ENCODE measurements at regions not wholly inside any gene's neighbourhood (a gene's known extent, or its start where the extent isn't known, plus 50 kb on each side); places are given as distances from the start of the nearest gene placed in this dataset.

GRCh38 chr14:61154641-61155040 is 126.5 kb downstream of the TMEM30B start:
- no peak overlapping the region for H3K4me3 ChIP-seq
- no peaks in the 10 kb centered on the region for H3K27me3 ChIP-seq
- no peak for TF ChIP-seq CTCF (IDR thresholded peaks at IDR 0.05)
- DNase-seq: no peak
- no peaks in the 10 kb centered on the region for H3K36me3 ChIP-seq
- no peaks in the 10 kb centered on the region for H3K9me3 ChIP-seq
- no peaks in the 10 kb centered on the region for H3K4me1 ChIP-seq
- H3K27ac ChIP-seq: no peak overlapping the region

- H3K4me3 ChIP-seq: no peak overlapping the region
- H3K4me1 ChIP-seq: no peaks in the 10 kb centered on the region
- no peaks in the 10 kb centered on the region for H3K27me3 ChIP-seq
- no peak overlapping the region for H3K27ac ChIP-seq
- TF ChIP-seq CTCF (IDR thresholded peaks at IDR 0.05) (no peak), POLR2A (IDR thresholded peaks at IDR 0.05) (no peak)
- no peak for DNase-seq
- H3K9me3 ChIP-seq: no peaks in the 10 kb centered on the region
- H3K36me3 ChIP-seq: no peaks in the 10 kb centered on the region
Observed at GRCh38 chr14:61153914-61154545, 127.1 kb downstream of the TMEM30B start.

DNA sequence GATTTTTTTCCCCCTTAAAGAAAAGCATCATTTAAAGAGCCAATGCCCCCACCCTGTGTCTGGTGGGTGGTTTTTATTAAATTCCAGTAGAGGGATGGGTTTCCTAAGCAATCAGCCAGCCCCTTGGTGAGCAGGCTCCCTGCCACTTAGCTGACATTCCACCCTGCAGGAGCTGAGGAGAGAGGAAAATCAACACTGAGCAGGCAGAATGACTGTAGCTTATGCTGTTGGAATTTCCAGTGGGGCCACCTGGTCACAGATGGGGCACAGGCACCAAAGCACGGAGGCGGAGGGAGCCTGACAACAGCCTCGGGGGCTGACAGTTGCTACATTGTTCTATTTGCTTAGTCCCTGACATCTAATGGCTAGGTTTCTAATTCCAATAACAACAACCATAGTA is 127.7 kb downstream of the TMEM30B start:
- no peak for DNase-seq
- no peak overlapping the region for H3K27ac ChIP-seq
- TF ChIP-seq CTCF (IDR thresholded peaks at IDR 0.05): no peak
- no peak for TF ChIP-seq POLR2A (IDR thresholded peaks at IDR 0.05)

DNA sequence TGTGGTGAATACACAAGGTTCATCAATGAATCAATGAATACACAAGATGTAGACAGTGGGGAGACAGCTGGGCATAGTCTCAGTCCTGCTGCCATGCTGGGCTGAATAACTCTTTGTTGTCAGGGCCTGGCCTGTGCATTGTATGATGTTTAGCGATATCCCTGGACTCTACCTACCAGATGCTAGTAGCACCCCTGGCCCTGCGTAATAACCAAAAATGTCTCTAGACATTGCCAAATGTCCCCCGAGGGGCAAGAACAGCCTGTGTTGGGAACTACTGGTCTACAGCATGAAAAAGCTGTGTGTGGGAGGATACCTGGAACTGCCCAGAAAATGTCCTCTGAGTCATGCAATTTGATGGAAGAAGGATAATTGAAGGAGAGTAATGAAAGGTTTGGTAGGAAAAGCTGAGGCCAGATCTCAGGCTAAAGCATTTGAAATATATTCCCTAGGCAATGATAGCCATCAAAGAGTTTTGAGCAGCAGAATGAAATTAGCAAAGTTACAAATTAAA is 128.2 kb downstream of the TMEM30B start:
- H3K9me3 ChIP-seq: no peaks in the 10 kb centered on the region
- no peak for DNase-seq
- no peaks in the 10 kb centered on the region for H3K4me1 ChIP-seq
- H3K4me3 ChIP-seq: no peak overlapping the region
- H3K27ac ChIP-seq: no peak overlapping the region
- H3K36me3 ChIP-seq: no peaks in the 10 kb centered on the region
- TF ChIP-seq CTCF (IDR thresholded peaks at IDR 0.05) (no peak), POLR2A (IDR thresholded peaks at IDR 0.05) (no peak)
- H3K27me3 ChIP-seq: no peaks in the 10 kb centered on the region

More for the DNA sequence above, 127.7 kb downstream of the TMEM30B start:
- Histone ChIP-seq H3K36me3 (no peaks in the 10 kb centered on the region), H3K27me3 (no peaks in the 10 kb centered on the region), H3K4me3 (no peak overlapping the region), H3K4me1 (no peaks in the 10 kb centered on the region), H3K9me3 (no peaks in the 10 kb centered on the region)

DNA sequence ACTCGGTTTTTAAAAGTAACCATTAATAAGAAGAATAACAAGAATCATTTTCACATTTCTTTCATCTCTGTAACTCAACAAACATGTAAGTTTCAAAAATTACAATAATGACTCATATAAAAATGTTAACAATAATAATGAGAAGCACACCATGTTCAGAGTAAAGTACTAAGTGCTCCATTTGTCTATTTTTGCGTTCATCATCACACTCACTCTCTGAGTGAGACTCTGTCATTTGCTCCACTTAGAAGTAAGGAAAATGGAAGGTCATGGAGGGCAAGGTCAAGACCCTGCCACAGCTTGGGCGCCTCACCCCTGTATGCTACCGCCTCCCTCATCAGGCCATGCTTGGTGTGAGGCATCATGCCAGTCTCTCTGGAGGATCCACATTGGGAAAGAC is 129.9 kb downstream of the TMEM30B start:
- DNase-seq: no peak
- Histone ChIP-seq H3K9me3 (no peaks in the 10 kb centered on the region), H3K27me3 (no peaks in the 10 kb centered on the region), H3K27ac (no peak overlapping the region), H3K36me3 (no peaks in the 10 kb centered on the region), H3K4me1 (no peaks in the 10 kb centered on the region), H3K4me3 (no peak overlapping the region)
- TF ChIP-seq POLR2A (IDR thresholded peaks at IDR 0.05) (no peak), CTCF (IDR thresholded peaks at IDR 0.05) (no peak)

DNA sequence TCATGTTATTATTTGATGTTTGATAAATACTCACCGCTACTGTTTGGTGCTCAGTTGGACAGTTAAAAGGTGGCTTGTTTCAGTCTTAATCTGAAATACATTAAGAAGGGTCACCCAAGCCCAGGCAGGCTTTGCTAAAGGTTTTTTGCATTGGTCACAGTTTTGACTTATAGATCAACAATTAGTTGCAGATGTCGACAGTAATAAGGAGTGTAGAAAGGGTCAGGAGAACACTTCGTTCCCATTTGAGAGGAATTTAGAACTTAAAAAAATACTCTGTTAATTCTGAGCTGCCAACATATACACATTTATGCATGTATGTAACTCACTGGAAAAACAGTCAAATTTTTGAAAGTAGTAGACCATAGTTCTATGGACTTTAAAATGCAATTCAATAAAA is 130.3 kb downstream of the TMEM30B start:
- no peak overlapping the region for H3K4me3 ChIP-seq
- no peaks in the 10 kb centered on the region for H3K27me3 ChIP-seq
- H3K27ac ChIP-seq: no peak overlapping the region
- TF ChIP-seq POLR2A (IDR thresholded peaks at IDR 0.05) (no peak), CTCF (IDR thresholded peaks at IDR 0.05) (no peak)
- H3K36me3 ChIP-seq: no peaks in the 10 kb centered on the region
- DNase-seq: no peak
- no peaks in the 10 kb centered on the region for H3K9me3 ChIP-seq
- no peaks in the 10 kb centered on the region for H3K4me1 ChIP-seq
